ENCODE measurements at regions not wholly inside any gene's neighbourhood (a gene's known extent, or its start where the extent isn't known, plus 50 kb on each side); places are given as distances from the start of the nearest gene placed in this dataset.
"Not testable (repeated sequence)": the region's sequence is repeated elsewhere in the genome, so short reads cannot be mapped to it uniquely, and the experiment has no call there.

DNA sequence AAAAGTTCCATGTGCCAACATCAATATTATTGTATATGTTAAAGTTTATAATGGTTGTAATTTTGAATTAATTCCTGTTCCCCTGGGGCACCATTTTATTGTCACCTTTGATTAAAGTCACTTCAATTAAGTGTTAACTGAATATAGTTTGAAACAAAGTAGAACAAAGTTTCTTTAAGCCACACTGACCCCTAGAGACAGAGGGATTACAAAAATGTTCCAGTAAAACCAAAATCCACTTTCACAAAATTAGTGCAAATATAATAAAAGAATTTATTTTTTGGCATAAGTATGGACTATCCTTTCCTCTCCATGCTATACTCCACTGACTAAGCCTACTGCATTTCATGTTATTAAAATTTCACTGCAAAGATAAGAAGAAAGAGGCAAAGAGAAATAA, 123.9 kb downstream of the ZMAT3 start:
- no peaks in the 10 kb centered on the region for H3K27me3 ChIP-seq (ENCODE audit: insufficient read depth, low read length)
- H3K4me1 ChIP-seq (ENCODE audit: insufficient read depth, low read length): no peaks in the 10 kb centered on the region
- H3K79me2 ChIP-seq (ENCODE audit: insufficient read depth, low read length): no peaks in the 10 kb centered on the region
- no peak for DNase-seq (ENCODE audit: insufficient read length, low spot score, missing footprints)
- TF ChIP-seq, protein P1, sequence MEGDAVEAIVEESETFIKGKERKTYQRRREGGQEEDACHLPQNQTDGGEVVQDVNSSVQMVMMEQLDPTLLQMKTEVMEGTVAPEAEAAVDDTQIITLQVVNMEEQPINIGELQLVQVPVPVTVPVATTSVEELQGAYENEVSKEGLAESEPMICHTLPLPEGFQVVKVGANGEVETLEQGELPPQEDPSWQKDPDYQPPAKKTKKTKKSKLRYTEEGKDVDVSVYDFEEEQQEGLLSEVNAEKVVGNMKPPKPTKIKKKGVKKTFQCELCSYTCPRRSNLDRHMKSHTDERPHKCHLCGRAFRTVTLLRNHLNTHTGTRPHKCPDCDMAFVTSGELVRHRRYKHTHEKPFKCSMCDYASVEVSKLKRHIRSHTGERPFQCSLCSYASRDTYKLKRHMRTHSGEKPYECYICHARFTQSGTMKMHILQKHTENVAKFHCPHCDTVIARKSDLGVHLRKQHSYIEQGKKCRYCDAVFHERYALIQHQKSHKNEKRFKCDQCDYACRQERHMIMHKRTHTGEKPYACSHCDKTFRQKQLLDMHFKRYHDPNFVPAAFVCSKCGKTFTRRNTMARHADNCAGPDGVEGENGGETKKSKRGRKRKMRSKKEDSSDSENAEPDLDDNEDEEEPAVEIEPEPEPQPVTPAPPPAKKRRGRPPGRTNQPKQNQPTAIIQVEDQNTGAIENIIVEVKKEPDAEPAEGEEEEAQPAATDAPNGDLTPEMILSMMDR (IDR thresholded peaks at IDR 0.05; ENCODE audit: extremely low read depth, low read depth, low read length): peak; percentile 30
- no peak overlapping the region for H3K27ac ChIP-seq (ENCODE audit: low read depth, low read length)
- H2AFZ ChIP-seq (ENCODE audit: low read length): no peak overlapping the region
- H3K36me3 ChIP-seq (ENCODE audit: insufficient read depth, low read length): no peaks in the 10 kb centered on the region
- H3K4me3 ChIP-seq (ENCODE audit: insufficient read depth, low read length): no peak overlapping the region
- no peaks in the 10 kb centered on the region for H3K9me3 ChIP-seq (ENCODE audit: low read depth, low read length)
- no peak overlapping the region for H3K4me2 ChIP-seq (ENCODE audit: insufficient read depth, low read length)
- no peaks in the 10 kb centered on the region for H4K20me1 ChIP-seq (ENCODE audit: insufficient read depth, low read length)

DNA sequence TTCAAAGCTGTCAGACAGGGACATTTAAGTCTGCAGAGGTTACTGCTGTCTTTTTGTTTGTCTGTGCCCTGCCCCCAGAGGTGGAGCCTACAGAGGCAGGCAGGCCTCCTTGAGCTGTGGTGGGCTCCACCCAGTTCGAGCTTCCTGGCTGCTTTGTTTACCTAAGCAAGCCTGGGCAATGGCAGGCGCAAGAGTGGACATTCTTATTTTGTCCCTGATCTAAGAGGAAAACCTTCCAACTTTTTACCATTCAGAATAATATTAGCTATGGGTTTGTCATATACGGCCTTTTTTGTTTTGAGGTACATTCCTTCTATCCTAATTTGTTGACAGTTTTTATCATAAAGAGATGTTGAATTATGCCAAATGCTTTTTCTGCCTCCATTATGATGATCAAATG, 129.3 kb downstream of the ZMAT3 start:
- not testable (repeated sequence) for H3K79me2 ChIP-seq (ENCODE audit: insufficient read depth, low read length); H2AFZ ChIP-seq (ENCODE audit: low read length); H3K4me3 ChIP-seq (ENCODE audit: insufficient read depth, low read length); H3K4me1 ChIP-seq (ENCODE audit: insufficient read depth, low read length); H4K20me1 ChIP-seq (ENCODE audit: insufficient read depth, low read length); DNase-seq (ENCODE audit: insufficient read length, low spot score, missing footprints); H3K4me2 ChIP-seq (ENCODE audit: insufficient read depth, low read length); H3K9me3 ChIP-seq (ENCODE audit: low read depth, low read length); H3K27me3 ChIP-seq (ENCODE audit: insufficient read depth, low read length); H3K36me3 ChIP-seq (ENCODE audit: insufficient read depth, low read length); H3K27ac ChIP-seq (ENCODE audit: low read depth, low read length)

DNA sequence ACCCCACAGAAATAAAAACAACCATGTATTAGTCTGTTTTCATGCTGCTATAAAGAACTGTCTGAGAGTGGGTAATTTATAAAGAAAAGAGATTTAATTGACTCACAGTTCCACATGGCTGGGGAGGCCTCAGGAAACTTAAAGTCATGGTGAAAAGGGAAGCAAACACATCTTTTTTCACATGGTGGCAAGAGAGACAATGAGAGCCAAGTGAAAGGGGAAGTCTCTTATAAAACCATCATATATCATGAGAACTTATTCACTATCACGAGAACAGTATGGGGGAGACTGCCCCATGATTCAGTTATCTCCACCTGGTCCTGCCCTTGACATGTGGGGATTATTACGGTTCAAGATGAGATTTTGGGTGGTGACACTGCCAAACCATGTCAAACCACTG, 141.5 kb downstream of the ZMAT3 start:
- no peak overlapping the region for H3K4me2 ChIP-seq (ENCODE audit: insufficient read depth, low read length)
- H3K4me1 ChIP-seq (ENCODE audit: insufficient read depth, low read length): no peaks in the 10 kb centered on the region
- TF ChIP-seq, protein P1 (IDR thresholded peaks at IDR 0.05; ENCODE audit: extremely low read depth, low read depth, low read length): no peak
- H3K27ac ChIP-seq (ENCODE audit: low read depth, low read length): no peak overlapping the region
- H3K27me3 ChIP-seq (ENCODE audit: insufficient read depth, low read length): no peaks in the 10 kb centered on the region
- no peaks in the 10 kb centered on the region for H3K79me2 ChIP-seq (ENCODE audit: insufficient read depth, low read length)
- H3K36me3 ChIP-seq (ENCODE audit: insufficient read depth, low read length): no peaks in the 10 kb centered on the region
- H2AFZ ChIP-seq (ENCODE audit: low read length): no peak overlapping the region
- H3K4me3 ChIP-seq (ENCODE audit: insufficient read depth, low read length): no peak overlapping the region
- H4K20me1 ChIP-seq (ENCODE audit: insufficient read depth, low read length): no peaks in the 10 kb centered on the region
- H3K9me3 ChIP-seq (ENCODE audit: low read depth, low read length): no peaks in the 10 kb centered on the region
- no peak for DNase-seq (ENCODE audit: insufficient read length, low spot score, missing footprints)

DNA sequence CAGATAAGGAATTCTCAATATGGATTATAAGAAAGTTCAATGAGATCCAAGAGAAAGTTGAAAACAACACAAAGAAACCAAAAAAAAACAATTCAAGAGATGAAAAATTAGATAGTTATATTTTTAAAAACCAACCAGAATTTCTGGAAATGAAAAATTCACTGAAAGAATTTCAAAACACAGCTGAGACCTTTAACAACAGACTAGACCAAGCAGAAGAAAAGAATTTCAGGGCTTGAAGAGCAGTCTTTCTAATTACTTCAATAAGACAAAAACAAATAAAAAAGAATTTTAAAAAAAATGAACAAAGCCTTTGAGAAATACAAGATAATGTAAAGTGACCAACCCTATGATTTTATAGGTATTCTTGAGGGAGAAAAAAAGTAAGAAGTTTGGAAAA, 155.4 kb downstream of the ZMAT3 start:
- no peaks in the 10 kb centered on the region for H4K20me1 ChIP-seq (ENCODE audit: insufficient read depth, low read length)
- TF ChIP-seq, protein P1 (IDR thresholded peaks at IDR 0.05; ENCODE audit: extremely low read depth, low read depth, low read length): no peak
- no peak for DNase-seq (ENCODE audit: insufficient read length, low spot score, missing footprints)
- no peak overlapping the region for H3K4me2 ChIP-seq (ENCODE audit: insufficient read depth, low read length)
- no peak overlapping the region for H3K27ac ChIP-seq (ENCODE audit: low read depth, low read length)
- no peaks in the 10 kb centered on the region for H3K9me3 ChIP-seq (ENCODE audit: low read depth, low read length)
- no peaks in the 10 kb centered on the region for H3K79me2 ChIP-seq (ENCODE audit: insufficient read depth, low read length)
- H3K27me3 ChIP-seq (ENCODE audit: insufficient read depth, low read length): no peaks in the 10 kb centered on the region
- no peak overlapping the region for H3K4me3 ChIP-seq (ENCODE audit: insufficient read depth, low read length)
- H3K4me1 ChIP-seq (ENCODE audit: insufficient read depth, low read length): no peaks in the 10 kb centered on the region
- H3K36me3 ChIP-seq (ENCODE audit: insufficient read depth, low read length): no peaks in the 10 kb centered on the region
- no peak overlapping the region for H2AFZ ChIP-seq (ENCODE audit: low read length)

DNA sequence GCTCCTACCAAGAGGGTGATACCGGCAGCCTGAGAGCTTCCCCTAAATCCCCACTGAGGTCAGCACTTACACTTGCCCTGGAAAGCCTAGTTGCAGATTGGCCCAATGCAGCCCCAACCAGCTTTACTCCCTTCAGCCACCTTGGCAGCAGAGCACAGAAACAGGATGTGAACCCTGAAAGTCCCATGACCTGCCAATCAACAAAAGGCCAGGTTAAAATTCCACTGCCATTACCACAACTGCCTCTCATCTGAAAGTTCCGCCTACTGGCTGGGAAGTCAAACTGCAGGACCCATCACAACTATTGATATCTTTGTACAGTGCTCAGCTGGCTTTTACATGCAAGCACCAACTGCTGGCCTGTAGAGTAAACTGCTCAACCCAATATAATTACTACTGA, 156.2 kb downstream of the ZMAT3 start:
- H3K4me2 ChIP-seq (ENCODE audit: insufficient read depth, low read length): no peak overlapping the region
- H3K4me3 ChIP-seq (ENCODE audit: insufficient read depth, low read length): no peak overlapping the region
- H3K27ac ChIP-seq (ENCODE audit: low read depth, low read length): no peak overlapping the region
- H3K79me2 ChIP-seq (ENCODE audit: insufficient read depth, low read length): no peaks in the 10 kb centered on the region
- no peaks in the 10 kb centered on the region for H3K9me3 ChIP-seq (ENCODE audit: low read depth, low read length)
- DNase-seq (ENCODE audit: insufficient read length, low spot score, missing footprints): no peak
- H3K4me1 ChIP-seq (ENCODE audit: insufficient read depth, low read length): no peaks in the 10 kb centered on the region
- no peaks in the 10 kb centered on the region for H3K36me3 ChIP-seq (ENCODE audit: insufficient read depth, low read length)
- no peaks in the 10 kb centered on the region for H4K20me1 ChIP-seq (ENCODE audit: insufficient read depth, low read length)
- no peak overlapping the region for H2AFZ ChIP-seq (ENCODE audit: low read length)
- no peaks in the 10 kb centered on the region for H3K27me3 ChIP-seq (ENCODE audit: insufficient read depth, low read length)
- TF ChIP-seq, protein P1 (IDR thresholded peaks at IDR 0.05; ENCODE audit: extremely low read depth, low read depth, low read length): no peak
